H9 (cell line): ENCODE measurements at regions not wholly inside any gene's neighbourhood (a gene's known extent, or its start where the extent isn't known, plus 50 kb on each side); places are given as distances from the start of the nearest gene placed in this dataset.

ENCODE experiments used
- DNase-seq: peaks from one replicate; pipeline ENCODE4 v3.0.0-alpha.2; 2017
- H2AFZ ChIP-seq: one replicate; pipeline ENCODE4 v1.6.1; 2013; ENCODE audit warnings: mild to moderate bottlenecking, low read length, control low read depth, moderate library complexity
- H2AK5ac ChIP-seq: 2 replicates; pipeline ENCODE4 v1.6.1; 2013; ENCODE audit warnings: low read length, control low read depth, mixed read lengths; ENCODE audit not compliant: insufficient read length
- H2BK120ac ChIP-seq: one replicate; pipeline ENCODE4 v1.6.1; 2013; ENCODE audit warnings: low read depth, mild to moderate bottlenecking, low read length, control low read depth, inconsistent platforms; ENCODE audit not compliant: poor library complexity, severe bottlenecking
- H2BK12ac ChIP-seq: 2 replicates; pipeline ENCODE4 v1.6.1; 2013; ENCODE audit warnings: low read length, control low read depth, mixed read lengths, low read depth; ENCODE audit not compliant: insufficient read length
- H2BK15ac ChIP-seq: 2 replicates; pipeline ENCODE4 v1.6.1; 2013; ENCODE audit warnings: low read depth, low read length, control low read depth
- H2BK20ac ChIP-seq: one replicate; pipeline ENCODE4 v1.6.1; 2013; ENCODE audit warnings: low read depth, mild to moderate bottlenecking, low read length, control low read depth, inconsistent platforms; ENCODE audit not compliant: poor library complexity, severe bottlenecking
- H2BK5ac ChIP-seq: 2 replicates; pipeline ENCODE4 v1.6.1; 2013; ENCODE audit warnings: low read length, control low read depth, mixed read lengths; ENCODE audit not compliant: insufficient read length
- H3K14ac ChIP-seq: 2 replicates; pipeline ENCODE4 v1.6.1; 2013; ENCODE audit warnings: low read length, control low read depth; ENCODE audit not compliant: insufficient read depth
- H3K18ac ChIP-seq: 2 replicates; pipeline ENCODE4 v1.6.1; 2013; ENCODE audit warnings: low read depth, mild to moderate bottlenecking, mixed read lengths, low read length, control low read depth; ENCODE audit not compliant: insufficient read length
- H3K23ac ChIP-seq: 2 replicates; pipeline ENCODE4 v1.6.1; 2013; ENCODE audit warnings: low read length, control low read depth, mixed read lengths, low read depth; ENCODE audit not compliant: insufficient read length
- H3K23me2 ChIP-seq: 2 replicates; pipeline ENCODE4 v1.6.1; 2013; ENCODE audit warnings: low read depth, mild to moderate bottlenecking, mixed read lengths, low read length, control low read depth; ENCODE audit not compliant: insufficient read length, poor library complexity, severe bottlenecking
- H3K27ac ChIP-seq: 2 replicates; pipeline ENCODE4 v1.5.1; 2013; ENCODE audit warnings: low read length, control low read depth, mixed read lengths, low read depth; ENCODE audit not compliant: insufficient read length
- H3K27me3 ChIP-seq: 2 replicates; pipeline ENCODE4 v1.6.1; 2013; ENCODE audit warnings: low read length, control low read depth, inconsistent platforms; ENCODE audit not compliant: insufficient read depth
- H3K4ac ChIP-seq: 2 replicates; pipeline ENCODE4 v1.6.1; 2013; ENCODE audit warnings: low read depth, mild to moderate bottlenecking, control low read depth, inconsistent platforms, low read length, moderate library complexity
- H3K4me1 ChIP-seq: 2 replicates; pipeline ENCODE4 v1.6.1; 2013; ENCODE audit warnings: low read length, control low read depth, inconsistent platforms; ENCODE audit not compliant: insufficient read depth
- H3K4me2 ChIP-seq: 2 replicates; pipeline ENCODE4 v1.6.1; 2013; ENCODE audit warnings: low read length, control low read depth, mixed read lengths; ENCODE audit not compliant: insufficient read length, insufficient read depth
- H3K56ac ChIP-seq: 2 replicates; pipeline ENCODE4 v1.6.1; 2013; ENCODE audit warnings: low read depth, mild to moderate bottlenecking, mixed read lengths, low read length, control low read depth; ENCODE audit not compliant: insufficient read length
- H3K79me1 ChIP-seq: 2 replicates; pipeline ENCODE4 v1.6.1; 2013; ENCODE audit warnings: low read depth, mild to moderate bottlenecking, moderate library complexity, low read length, control low read depth, inconsistent platforms; ENCODE audit not compliant: insufficient read depth, poor library complexity, severe bottlenecking
- H3K79me2 ChIP-seq: 2 replicates; pipeline ENCODE4 v1.6.1; 2013; ENCODE audit warnings: low read length, control low read depth, inconsistent platforms; ENCODE audit not compliant: insufficient read depth
- H3K9ac ChIP-seq: 2 replicates; pipeline ENCODE4 v1.6.1; 2013; ENCODE audit warnings: low read length, control low read depth, mixed read lengths; ENCODE audit not compliant: insufficient read length; ENCODE audit errors: extremely low read depth
- H3K9me3 ChIP-seq: one replicate; pipeline ENCODE4 v1.6.1; 2013; ENCODE audit warnings: low read depth, low read length, inconsistent platforms; ENCODE audit not compliant: control insufficient read depth
- H3T11ph ChIP-seq: one replicate; pipeline ENCODE4 v1.6.1; 2013; ENCODE audit warnings: mild to moderate bottlenecking, low read length, control low read depth, inconsistent platforms
- H4K20me1 ChIP-seq: one replicate; pipeline ENCODE4 v1.6.1; 2013; ENCODE audit not compliant: control insufficient read depth, insufficient read length, insufficient read depth
- H4K5ac ChIP-seq: 2 replicates; pipeline ENCODE4 v1.6.1; 2013; ENCODE audit warnings: low read depth, mild to moderate bottlenecking, mixed read lengths, low read length, control low read depth; ENCODE audit not compliant: insufficient read length
- H4K8ac ChIP-seq: replicated peaks from 2 replicates; pipeline ENCODE4 v1.6.1; 2013; ENCODE audit warnings: low read length, control low read depth, mixed read lengths, low read depth; ENCODE audit not compliant: insufficient read length
- H4K91ac ChIP-seq: 2 replicates; pipeline ENCODE4 v1.6.1; 2013; ENCODE audit warnings: low read depth, mild to moderate bottlenecking, moderate library complexity, mixed read lengths, low read length, control low read depth; ENCODE audit not compliant: insufficient read length
- H3K27ac Mint-ChIP-seq, 3 experiments: 2 replicates in 2 of 3; 3 replicates in 1 of 3; pipeline ENCODE4 v1.8.0; 2020 to 2021; ENCODE audit warnings: mixed read lengths in 3 of 3, mild to moderate bottlenecking in 1 of 3, moderate library complexity in 1 of 3
- H3K27me3 Mint-ChIP-seq: 2 replicates; pipeline ENCODE4 v1.8.0; 2021; ENCODE audit warnings: low read depth, mild to moderate bottlenecking, moderate library complexity, mixed read lengths
- H3K36me3 Mint-ChIP-seq, 3 experiments: 2 replicates in 2 of 3; 3 replicates in 1 of 3; pipeline ENCODE4 v1.8.0; 2020 to 2021; ENCODE audit warnings: low read depth in 3 of 3, mixed read lengths in 3 of 3; ENCODE audit not compliant: insufficient read depth in 1 of 3
- H3K4me1 Mint-ChIP-seq, 2 experiments: 2 replicates each; pipeline ENCODE4 v1.8.0; 2020; ENCODE audit warnings: mixed read lengths in 2 of 2
- H3K4me3 Mint-ChIP-seq, 2 experiments: 2 replicates in 1 of 2; 3 replicates in 1 of 2; pipeline ENCODE4 v1.8.0; 2020 to 2021; ENCODE audit warnings: mild to moderate bottlenecking in 2 of 2, mixed read lengths in 2 of 2, moderate library complexity in 1 of 2
- H3K9me3 Mint-ChIP-seq, 2 experiments: 2 replicates in 1 of 2; 3 replicates in 1 of 2; pipeline ENCODE4 v1.8.0; 2020; ENCODE audit warnings: mild to moderate bottlenecking in 2 of 2, mixed read lengths in 2 of 2, moderate library complexity in 1 of 2
- CTCF ChIP-seq: fragments of 200-600 bp; sonication (generic); conservative IDR thresholded peaks from 3 replicates; pipeline ENCODE4 v1.8.0; 2021; ENCODE audit warnings: antibody characterized with exemption, mild to moderate bottlenecking

GRCh38 chr17:52823155-52823554 lies 664.6 kb upstream of the CA10 start:
- no peak overlapping the region for H3K4ac ChIP-seq
- no peaks in the 10 kb centered on the region for H3K4me1 ChIP-seq
- H3K14ac ChIP-seq = no peak overlapping the region
- no peaks in the 10 kb centered on the region for H3K27me3 Mint-ChIP-seq
- H2BK5ac ChIP-seq = no peak overlapping the region
- no peak overlapping the region for H2BK12ac ChIP-seq
- no peaks in the 10 kb centered on the region for H3K9me3 Mint-ChIP-seq
- H2AFZ ChIP-seq = no peak overlapping the region
- no peak overlapping the region for H3K27ac ChIP-seq
- no peak overlapping the region for H4K8ac ChIP-seq
- H3K4me3 Mint-ChIP-seq = no peak overlapping the region
- H3K36me3 Mint-ChIP-seq = peaks cover 0 to 3% (median 0%) of the 10 kb centered on the region in 3 experiments; a peak in 1 of 7 replicates
- H4K20me1 ChIP-seq = no peaks in the 10 kb centered on the region
- no peak for DNase-seq
- H3K79me2 ChIP-seq = no peaks in the 10 kb centered on the region
- no peak overlapping the region for H4K5ac ChIP-seq
- no peak overlapping the region for H2BK15ac ChIP-seq
- no peaks in the 10 kb centered on the region for H3K79me1 ChIP-seq
- no peak overlapping the region for H2BK20ac ChIP-seq
- no peak overlapping the region for H3K23ac ChIP-seq
- no peak overlapping the region for H3K27ac Mint-ChIP-seq
- no peak overlapping the region for H3K9ac ChIP-seq
- H2AK5ac ChIP-seq = no peak overlapping the region
- no peak overlapping the region for H4K91ac ChIP-seq
- H3K9me3 ChIP-seq = no peaks in the 10 kb centered on the region
- H3K56ac ChIP-seq = no peak overlapping the region
- H2BK120ac ChIP-seq = no peak overlapping the region
- TF ChIP-seq CTCF = no peak
- no peak overlapping the region for H3T11ph ChIP-seq
- H3K4me1 Mint-ChIP-seq = 0 out of 4 replicates have a peak, but pooled peaks cover 0 to under 1% of the 10 kb centered on the region in 2 experiments
- no peak overlapping the region for H3K18ac ChIP-seq
- no peaks in the 10 kb centered on the region for H3K23me2 ChIP-seq
- H3K4me2 ChIP-seq = no peak overlapping the region
- H3K27me3 ChIP-seq = no peaks in the 10 kb centered on the region
